GM21381 (cell line): ENCODE measurements at regions not wholly inside any gene's neighbourhood (a gene's known extent, or its start where the extent isn't known, plus 50 kb on each side); places are given as distances from the start of the nearest gene placed in this dataset.
"Not testable (repeated sequence)": the region's sequence is repeated elsewhere in the genome, so short reads cannot be mapped to it uniquely, and the experiment has no call there.

ENCODE experiments used
- ATAC-seq: cut with Tn5 transposase; IDR thresholded peaks from one replicate; pipeline ENCODE4 v1.9.1; 2021; ENCODE audit warnings: mild to moderate bottlenecking, moderate library complexity; ENCODE audit not compliant: unreplicated experiment

- ATAC-seq: no peak
Measured at GRCh38 chrY:19059733-19060132, 286.2 kb upstream of the HSFY2 start.

DNA sequence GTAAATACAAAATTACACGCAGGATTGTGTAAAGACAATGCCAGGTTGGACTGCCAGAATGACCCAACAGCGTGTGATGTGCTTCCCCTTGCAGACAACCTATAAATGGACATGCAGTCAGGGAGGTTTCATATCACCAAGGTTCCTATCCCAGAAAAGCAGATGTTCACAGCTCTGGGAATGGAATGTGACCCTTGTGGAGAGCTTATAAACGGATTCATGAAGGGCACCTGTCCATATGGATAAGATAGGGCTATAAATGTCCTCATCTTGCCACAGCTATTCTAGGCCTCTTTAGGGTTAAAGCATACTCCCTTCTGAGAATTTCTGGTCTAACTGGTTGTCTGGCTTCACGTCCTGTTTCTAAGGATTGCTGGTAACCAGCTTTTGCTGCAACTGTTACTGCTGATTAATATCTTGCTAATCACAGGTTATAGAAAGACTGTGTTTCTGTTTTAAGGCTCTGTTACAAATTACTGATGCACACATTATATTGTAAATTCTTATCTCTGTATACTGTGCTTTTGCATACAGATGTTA is 285.4 kb upstream of the HSFY2 start:
- no peak for ATAC-seq

GRCh38 chrY:19056138-19056469 is 282.6 kb upstream of the HSFY2 start:
- ATAC-seq: no peak

DNA sequence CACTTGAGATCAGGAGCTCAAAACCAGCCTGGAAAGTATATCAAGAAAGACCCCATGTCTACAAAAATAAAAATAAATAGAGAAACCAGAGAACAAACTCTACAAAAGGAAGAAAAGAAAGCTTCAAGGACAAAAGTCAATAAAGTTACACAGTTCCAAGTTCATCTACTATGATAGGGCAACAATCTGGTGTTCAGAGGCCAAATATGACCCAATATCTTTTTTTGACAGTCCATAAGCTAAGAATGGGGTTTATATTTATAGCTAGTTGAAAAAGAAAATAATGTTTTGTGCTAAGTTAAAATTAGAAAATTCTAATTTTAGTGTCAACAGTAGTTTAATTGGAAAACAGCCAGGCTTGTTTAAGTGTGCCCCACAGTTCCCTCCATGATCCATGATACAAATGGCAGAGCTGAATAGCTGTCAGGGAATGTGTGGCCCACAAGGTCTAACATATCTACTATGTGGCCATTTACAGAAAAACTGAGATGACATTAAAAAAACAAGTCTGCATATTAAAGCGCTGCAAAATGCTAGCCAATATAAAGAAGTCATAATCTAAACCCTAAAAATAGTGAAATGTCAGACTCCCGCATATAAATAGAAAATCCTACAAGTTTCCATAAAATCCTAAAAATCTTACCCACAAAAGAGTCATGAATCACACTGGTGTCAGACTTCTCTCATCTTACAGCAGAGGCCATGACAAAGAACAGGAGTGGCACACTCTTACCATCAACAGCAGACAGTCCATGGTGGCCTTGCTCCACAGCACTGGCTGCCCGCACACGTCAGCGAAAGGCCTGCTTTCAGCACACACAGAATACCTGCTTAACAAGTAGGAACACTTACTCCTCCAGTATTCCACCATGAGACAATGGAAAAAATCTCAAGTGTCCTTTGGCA is 281.9 kb upstream of the HSFY2 start:
- ATAC-seq: no peak

- ATAC-seq: no peak
Measured at GRCh38 chrY:19053806-19054205, 280.3 kb upstream of the HSFY2 start.

GRCh38 chrY:19051021-19051420 is 277.5 kb upstream of the HSFY2 start:
- no peak for ATAC-seq

DNA sequence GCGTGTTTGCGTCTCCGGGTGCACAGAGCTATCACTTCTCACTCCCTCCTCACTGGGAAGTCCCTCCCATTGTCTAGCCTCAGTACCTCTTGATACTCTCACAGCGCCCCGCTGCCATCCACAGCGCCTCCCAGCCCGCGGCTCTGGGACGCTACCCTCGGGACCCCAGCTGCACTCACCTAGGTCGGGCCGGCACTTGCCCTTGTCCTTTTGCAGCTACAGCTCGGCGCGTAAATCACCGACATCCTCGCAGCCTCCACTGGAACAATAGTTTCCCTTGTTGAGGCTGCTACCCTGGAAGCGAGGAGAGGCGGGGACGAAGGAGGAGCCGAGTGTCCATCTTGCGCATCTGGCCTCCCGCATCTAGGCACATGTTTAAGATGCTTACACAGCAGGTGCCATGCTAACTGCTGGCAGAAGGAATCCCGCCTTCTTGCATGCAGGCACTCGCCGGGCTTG is 269.5 kb upstream of the HSFY2 start:
- no peak for ATAC-seq

GRCh38 chrY:19042306-19042958 is 268.9 kb upstream of the HSFY2 start:
- ATAC-seq: no peak

DNA sequence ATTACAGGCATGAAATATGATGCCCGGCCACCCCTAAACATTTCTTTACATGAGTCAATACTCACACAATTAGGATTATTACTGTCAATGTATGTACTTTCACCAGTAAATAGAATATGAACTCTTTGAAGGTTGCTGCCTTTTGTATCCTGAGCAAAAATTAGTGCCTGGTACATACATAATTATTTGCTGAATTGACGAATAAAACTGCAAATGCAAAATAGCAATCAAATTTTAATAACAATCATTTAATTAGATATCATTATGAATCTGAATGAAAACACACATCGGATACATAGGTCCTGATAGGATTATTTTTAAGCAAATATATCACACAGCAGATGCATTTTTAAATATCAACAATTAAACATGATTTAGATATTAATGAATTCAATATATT is 253.1 kb upstream of the HSFY2 start:
- no peak for ATAC-seq

GRCh38 chrY:19023934-19024333 is 250.4 kb upstream of the HSFY2 start:
- ATAC-seq: no peak

- no peak for ATAC-seq
Measured at GRCh38 chrY:19020193-19020592, 246.7 kb upstream of the HSFY2 start.

- no peak for ATAC-seq
Measured at GRCh38 chrY:19016990-19017389, 243.5 kb upstream of the HSFY2 start.

DNA sequence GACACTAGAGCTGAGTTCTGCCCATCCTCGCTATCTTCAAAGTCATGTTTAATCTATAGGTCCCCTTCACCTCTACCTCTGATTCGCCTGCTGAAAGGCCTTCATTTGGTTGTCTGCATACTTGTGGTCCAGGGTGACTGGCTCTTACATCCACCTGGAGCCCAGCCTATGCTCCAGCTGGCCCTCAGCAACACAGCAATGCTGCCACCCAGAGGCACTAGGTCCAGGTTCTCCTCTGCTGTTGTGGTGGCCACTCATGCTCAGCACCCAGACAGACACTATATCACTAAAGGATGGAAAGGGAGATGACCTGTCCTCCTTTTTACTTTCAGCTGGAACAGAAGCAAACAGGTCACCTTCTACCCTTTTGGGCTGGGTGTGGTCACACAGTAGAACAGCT is 242.3 kb upstream of the HSFY2 start:
- ATAC-seq: no peak

DNA sequence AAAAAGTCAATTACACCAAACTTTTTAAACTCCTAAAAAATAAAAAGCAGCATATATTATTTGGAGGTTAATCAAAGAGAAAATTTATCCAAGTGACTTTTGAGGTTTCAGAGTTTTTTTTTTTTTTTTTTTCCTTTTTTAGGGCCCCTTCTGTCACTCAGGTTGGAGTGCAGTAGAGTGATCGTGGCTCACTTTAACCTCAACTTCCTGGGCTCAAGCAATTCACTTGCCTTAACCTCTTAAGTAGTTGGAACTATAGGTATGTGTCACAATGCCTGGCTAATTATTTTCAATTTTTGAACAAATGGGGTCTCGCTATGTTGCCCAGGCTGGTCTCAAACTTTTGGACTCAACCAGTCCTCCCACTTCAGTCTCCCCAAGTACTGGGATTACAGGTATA is 241.7 kb upstream of the HSFY2 start:
- no peak for ATAC-seq

DNA sequence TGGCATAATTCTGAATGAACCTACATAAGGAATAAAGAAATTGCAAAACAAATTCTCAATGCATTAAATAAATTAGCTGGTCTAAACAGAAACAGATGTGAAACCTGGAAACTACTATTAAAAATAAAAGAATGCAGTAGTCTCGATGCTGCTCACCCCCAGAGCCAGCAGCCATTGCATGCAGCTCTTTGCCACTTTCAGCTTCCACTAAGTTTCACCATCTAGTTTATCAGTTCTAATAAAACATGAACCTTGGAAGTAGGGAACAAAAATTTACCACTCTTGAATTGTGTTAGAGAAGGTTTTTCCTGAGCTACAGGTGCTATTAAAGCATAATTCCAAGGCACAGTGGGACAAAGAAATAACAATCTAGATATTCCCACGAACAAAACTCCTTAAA is 239.4 kb upstream of the HSFY2 start:
- no peak for ATAC-seq

DNA sequence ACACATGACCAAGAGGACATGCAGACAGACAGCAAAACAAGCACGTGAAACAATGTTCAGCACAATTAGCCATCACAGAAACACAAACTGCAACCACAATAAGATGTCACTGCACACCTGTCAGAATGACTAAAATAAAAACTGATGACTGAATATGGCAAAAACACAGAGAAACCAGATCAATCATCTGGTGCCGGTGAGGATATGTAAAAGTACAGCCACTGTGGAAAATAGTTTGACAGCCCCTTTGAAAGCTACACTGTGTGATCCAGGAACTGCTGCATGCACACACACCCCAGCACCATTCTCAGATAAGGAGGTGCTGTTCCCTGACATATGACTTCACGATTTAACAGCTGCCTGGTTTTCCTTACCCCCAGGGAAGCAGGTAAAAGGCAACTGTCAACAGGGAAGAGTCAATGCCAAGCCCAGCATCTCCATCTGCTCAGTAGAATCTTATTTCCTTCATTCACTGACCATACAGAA is 238.1 kb upstream of the HSFY2 start:
- no peak for ATAC-seq

DNA sequence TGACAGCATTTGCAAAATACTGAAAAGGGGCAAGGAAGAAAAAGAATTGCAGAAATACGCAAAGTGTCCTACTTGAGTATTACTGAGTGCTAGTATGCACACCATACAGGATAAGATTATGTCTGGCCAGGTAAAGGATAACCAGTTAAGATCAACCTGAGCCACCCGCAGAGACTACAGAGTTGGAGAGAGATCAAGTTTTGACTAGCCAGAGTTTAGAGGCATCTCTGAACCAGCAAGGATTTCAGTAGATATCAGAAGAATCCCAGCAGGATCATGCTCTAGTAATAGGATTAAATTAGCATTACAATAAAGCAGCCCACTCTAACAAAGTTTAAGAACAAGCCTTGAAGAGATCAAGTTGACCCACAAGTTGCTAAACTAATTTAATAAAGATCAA is 232.7 kb upstream of the HSFY2 start:
- no peak for ATAC-seq

DNA sequence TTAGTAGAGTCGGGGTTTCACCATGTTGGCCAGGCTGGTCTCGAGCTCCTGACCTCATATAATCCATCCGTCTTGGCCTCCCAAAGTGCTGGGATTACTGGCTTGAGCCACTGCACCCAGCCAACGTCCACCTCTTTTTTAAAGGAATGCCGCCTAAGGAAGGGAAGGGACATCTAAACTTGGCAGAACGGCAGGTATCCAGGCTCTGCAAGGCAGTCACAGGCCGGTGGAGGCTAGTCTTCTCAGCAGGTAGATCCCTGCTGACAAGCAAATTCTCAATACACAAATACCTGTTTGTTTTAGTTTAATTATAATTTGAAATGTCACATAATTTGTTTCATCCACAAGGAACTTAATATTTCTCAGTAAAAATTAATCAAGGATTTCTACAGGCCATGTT is 232.0 kb upstream of the HSFY2 start:
- no peak for ATAC-seq

GRCh38 chrY:18997635-18998240 is 224.2 kb upstream of the HSFY2 start:
- ATAC-seq: no peak

DNA sequence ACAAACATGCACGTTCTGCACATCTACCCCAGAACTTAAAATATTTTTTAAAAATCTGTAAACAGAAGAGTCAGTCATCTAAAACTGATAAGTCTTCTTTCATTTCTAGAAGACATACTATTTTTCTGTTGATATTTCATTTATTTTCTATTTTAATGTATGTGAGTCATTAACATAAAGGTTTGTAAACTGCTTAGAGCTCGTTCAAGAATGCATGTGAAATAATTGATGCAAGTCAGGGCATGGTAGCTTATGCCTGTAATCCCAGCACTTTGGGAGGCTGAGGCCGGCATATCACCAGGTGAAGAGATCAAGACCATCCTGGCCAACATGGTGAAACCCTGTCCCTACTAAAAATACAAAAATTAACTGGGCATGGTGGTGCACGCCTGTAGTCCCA is 219.9 kb upstream of the HSFY2 start:
- ATAC-seq: no peak

DNA sequence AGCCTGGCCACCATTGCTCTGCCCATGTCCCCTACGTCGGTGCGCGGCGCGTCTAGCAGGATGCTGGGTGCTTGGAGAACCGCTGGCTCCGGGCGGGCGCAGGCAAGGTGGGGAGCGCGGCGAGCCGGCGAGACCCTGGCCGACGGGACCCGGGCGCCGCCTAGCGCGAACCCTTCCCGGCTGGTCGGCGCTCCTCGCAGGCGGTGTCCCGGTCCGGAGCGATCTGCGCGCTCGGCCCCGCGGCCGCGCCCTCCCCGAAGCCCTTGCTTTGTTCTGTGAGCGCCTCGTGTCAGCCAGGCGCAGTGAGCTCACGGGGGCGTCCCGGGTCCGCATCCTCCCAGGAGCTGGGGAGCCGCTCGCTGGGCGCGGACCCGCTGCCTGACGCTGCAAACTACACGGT is 219.1 kb upstream of the HSFY2 start:
- not testable (repeated sequence) for ATAC-seq

DNA sequence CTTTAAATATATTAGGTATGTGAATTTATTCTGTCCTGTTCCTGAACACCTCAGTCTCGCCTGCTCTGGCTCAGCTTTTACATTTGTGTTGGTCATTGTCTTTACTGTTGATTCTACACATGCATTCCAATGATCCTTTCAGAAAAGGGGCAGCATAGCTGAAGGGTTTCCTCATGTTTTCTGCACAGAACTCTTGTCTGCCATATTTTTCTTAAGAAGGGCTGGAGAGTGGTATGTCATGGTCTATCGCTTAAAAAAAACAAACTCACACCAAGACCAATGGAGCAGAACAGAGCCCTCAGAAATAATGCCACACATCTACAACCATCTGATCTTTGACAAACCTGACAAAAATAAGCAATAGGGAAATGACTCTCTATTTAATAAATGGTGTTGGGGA is 215.8 kb upstream of the HSFY2 start:
- no peak for ATAC-seq
